ENCODE measurements at regions not wholly inside any gene's neighbourhood (a gene's known extent, or its start where the extent isn't known, plus 50 kb on each side); places are given as distances from the start of the nearest gene placed in this dataset.
A peak's percentile ranks its signal among the peaks of the same experiment; 100 is the strongest.

- TF ChIP-seq, protein P1, sequence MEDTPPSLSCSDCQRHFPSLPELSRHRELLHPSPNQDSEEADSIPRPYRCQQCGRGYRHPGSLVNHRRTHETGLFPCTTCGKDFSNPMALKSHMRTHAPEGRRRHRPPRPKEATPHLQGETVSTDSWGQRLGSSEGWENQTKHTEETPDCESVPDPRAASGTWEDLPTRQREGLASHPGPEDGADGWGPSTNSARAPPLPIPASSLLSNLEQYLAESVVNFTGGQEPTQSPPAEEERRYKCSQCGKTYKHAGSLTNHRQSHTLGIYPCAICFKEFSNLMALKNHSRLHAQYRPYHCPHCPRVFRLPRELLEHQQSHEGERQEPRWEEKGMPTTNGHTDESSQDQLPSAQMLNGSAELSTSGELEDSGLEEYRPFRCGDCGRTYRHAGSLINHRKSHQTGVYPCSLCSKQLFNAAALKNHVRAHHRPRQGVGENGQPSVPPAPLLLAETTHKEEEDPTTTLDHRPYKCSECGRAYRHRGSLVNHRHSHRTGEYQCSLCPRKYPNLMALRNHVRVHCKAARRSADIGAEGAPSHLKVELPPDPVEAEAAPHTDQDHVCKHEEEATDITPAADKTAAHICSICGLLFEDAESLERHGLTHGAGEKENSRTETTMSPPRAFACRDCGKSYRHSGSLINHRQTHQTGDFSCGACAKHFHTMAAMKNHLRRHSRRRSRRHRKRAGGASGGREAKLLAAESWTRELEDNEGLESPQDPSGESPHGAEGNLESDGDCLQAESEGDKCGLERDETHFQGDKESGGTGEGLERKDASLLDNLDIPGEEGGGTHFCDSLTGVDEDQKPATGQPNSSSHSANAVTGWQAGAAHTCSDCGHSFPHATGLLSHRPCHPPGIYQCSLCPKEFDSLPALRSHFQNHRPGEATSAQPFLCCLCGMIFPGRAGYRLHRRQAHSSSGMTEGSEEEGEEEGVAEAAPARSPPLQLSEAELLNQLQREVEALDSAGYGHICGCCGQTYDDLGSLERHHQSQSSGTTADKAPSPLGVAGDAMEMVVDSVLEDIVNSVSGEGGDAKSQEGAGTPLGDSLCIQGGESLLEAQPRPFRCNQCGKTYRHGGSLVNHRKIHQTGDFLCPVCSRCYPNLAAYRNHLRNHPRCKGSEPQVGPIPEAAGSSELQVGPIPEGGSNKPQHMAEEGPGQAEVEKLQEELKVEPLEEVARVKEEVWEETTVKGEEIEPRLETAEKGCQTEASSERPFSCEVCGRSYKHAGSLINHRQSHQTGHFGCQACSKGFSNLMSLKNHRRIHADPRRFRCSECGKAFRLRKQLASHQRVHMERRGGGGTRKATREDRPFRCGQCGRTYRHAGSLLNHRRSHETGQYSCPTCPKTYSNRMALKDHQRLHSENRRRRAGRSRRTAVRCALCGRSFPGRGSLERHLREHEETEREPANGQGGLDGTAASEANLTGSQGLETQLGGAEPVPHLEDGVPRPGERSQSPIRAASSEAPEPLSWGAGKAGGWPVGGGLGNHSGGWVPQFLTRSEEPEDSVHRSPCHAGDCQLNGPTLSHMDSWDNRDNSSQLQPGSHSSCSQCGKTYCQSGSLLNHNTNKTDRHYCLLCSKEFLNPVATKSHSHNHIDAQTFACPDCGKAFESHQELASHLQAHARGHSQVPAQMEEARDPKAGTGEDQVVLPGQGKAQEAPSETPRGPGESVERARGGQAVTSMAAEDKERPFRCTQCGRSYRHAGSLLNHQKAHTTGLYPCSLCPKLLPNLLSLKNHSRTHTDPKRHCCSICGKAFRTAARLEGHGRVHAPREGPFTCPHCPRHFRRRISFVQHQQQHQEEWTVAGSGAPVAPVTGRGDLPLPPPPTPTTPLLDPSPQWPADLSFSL (CRISPR knock-in tag; IDR thresholded peaks at IDR 0.05), result no peak
- TF ChIP-seq CBX5 (CRISPR knock-in tag; IDR thresholded peaks at IDR 0.05; ENCODE audit: borderline replicate concordance) (no peak), NFRKB (IDR thresholded peaks at IDR 0.05) (no peak), SP5 (CRISPR knock-in tag; IDR thresholded peaks at IDR 0.05; ENCODE audit: borderline replicate concordance, low read depth) (peak; percentile 83), NFYB (CRISPR knock-in tag; IDR thresholded peaks at IDR 0.05) (no peak), GMEB1 (CRISPR knock-in tag; IDR thresholded peaks at IDR 0.05; ENCODE audit: borderline replicate concordance) (no peak), PHB2 (IDR thresholded peaks at IDR 0.05; ENCODE audit: partially characterized antibody) (no peak), ZNF567 (CRISPR knock-in tag; IDR thresholded peaks at IDR 0.05; ENCODE audit: borderline replicate concordance) (no peak), ARNTL (CRISPR knock-in tag; IDR thresholded peaks at IDR 0.05) (no peak), ATRX (CRISPR knock-in tag; IDR thresholded peaks at IDR 0.05; ENCODE audit: borderline replicate concordance) (no peak), ELF1 (CRISPR knock-in tag; IDR thresholded peaks at IDR 0.05) (no peak), KLF16 (CRISPR knock-in tag; IDR thresholded peaks at IDR 0.05) (no peak), ZKSCAN5 (CRISPR knock-in tag; IDR thresholded peaks at IDR 0.05) (no peak), GATA4 (IDR thresholded peaks at IDR 0.05; ENCODE audit: borderline replicate concordance, low read depth) (no peak), FOXA3 (CRISPR knock-in tag; IDR thresholded peaks at IDR 0.05) (peak; percentile 60), TEAD2 (CRISPR knock-in tag; IDR thresholded peaks at IDR 0.05) (no peak), ZNF704 (CRISPR knock-in tag; IDR thresholded peaks at IDR 0.05; ENCODE audit: borderline replicate concordance) (no peak), SMAD3 (CRISPR knock-in tag; IDR thresholded peaks at IDR 0.05) (0 out of 2 replicates have a peak, but pooled peaks have one; percentile 42), SUZ12 (IDR thresholded peaks at IDR 0.05; ENCODE audit: low read depth, low read length) (no peak), ZNF782 (CRISPR knock-in tag; IDR thresholded peaks at IDR 0.05; ENCODE audit: borderline replicate concordance) (no peak)
- TF ChIP-seq, protein P2, sequence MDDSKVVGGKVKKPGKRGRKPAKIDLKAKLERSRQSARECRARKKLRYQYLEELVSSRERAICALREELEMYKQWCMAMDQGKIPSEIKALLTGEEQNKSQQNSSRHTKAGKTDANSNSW (CRISPR knock-in tag; IDR thresholded peaks at IDR 0.05; ENCODE audit: borderline replicate concordance), result no peak
Measured at GRCh38 chr3:197364410-197365071, 66.1 kb upstream of the DLG1 start (continued).

Measured in HepG2 (cell line).